H1 (cell line): ENCODE measurements at regions not wholly inside any gene's neighbourhood (a gene's known extent, or its start where the extent isn't known, plus 50 kb on each side); places are given as distances from the start of the nearest gene placed in this dataset.

Experiments used
- CTCF ChIA-PET: fragments of 300-600 bp; sonication (Branson Sonifier 250); formaldehyde crosslinking; loops from one replicate; lab custom pipeline; 2021; ENCODE audit not compliant: partially characterized antibody; lab: Charles Lee
- POLR2A ChIA-PET: fragments of 300-600 bp; sonication (Branson Sonifier 250); formaldehyde crosslinking; loops from one replicate; lab custom pipeline; 2021; ENCODE audit warnings: inconsistent platforms; ENCODE audit not compliant: partially characterized antibody; lab: Charles Lee
- DNase-seq, 2 experiments: peaks; one replicate each; pipeline versions ENCODE4 v3.0.0 to v3.0.0-alpha.2; 2010 to 2022; ENCODE audit warnings: low spot score in 2 of 2, low read depth in 1 of 2, mixed read lengths in 1 of 2
- FAIRE-seq: peaks from 2 replicates; lab custom pipeline; 2011; peaks lifted over from hg19 to GRCh38; lab: Jason Lieb, UNC
- H2AFZ ChIP-seq: 2 replicates; pipeline ENCODE4 v1.8.1; 2012; ENCODE audit warnings: low read length, inconsistent platforms
- H2AK5ac ChIP-seq: 2 replicates; pipeline ENCODE4 v1.6.1; 2013; ENCODE audit warnings: low read depth, low read length
- H2BK120ac ChIP-seq: replicated peaks from 2 replicates; pipeline ENCODE3; 2013; ENCODE audit warnings: low read depth, low read length, inconsistent platforms
- H2BK12ac ChIP-seq: 2 replicates; pipeline ENCODE4 v1.6.1; 2013; ENCODE audit warnings: low read depth, low read length
- H2BK15ac ChIP-seq: 2 replicates; pipeline ENCODE4 v1.6.1; 2013; ENCODE audit warnings: low read length
- H2BK20ac ChIP-seq: 2 replicates; pipeline ENCODE4 v1.6.1; 2013; ENCODE audit warnings: low read length
- H2BK5ac ChIP-seq: 2 replicates; pipeline ENCODE4 v1.6.1; 2013; ENCODE audit warnings: low read depth, low read length
- H3K14ac ChIP-seq: 2 replicates; pipeline ENCODE4 v1.6.1; 2013; ENCODE audit warnings: inconsistent platforms; ENCODE audit not compliant: insufficient read length
- H3K18ac ChIP-seq: 2 replicates; pipeline ENCODE4 v1.6.1; 2013; ENCODE audit warnings: low read length; ENCODE audit errors: extremely low read depth
- H3K23ac ChIP-seq: 2 replicates; pipeline ENCODE4 v1.6.1; 2013; ENCODE audit warnings: inconsistent platforms; ENCODE audit not compliant: insufficient read length
- H3K23me2 ChIP-seq: 2 replicates; pipeline ENCODE4 v1.6.1; 2013; ENCODE audit warnings: low read depth, low read length
- H3K27ac ChIP-seq: 2 replicates; pipeline ENCODE4 v1.6.1; 2011; ENCODE audit warnings: low read depth, low read length, inconsistent platforms
- H3K27me3 ChIP-seq, 4 experiments: replicated peaks in 1 of 4; 1 replicate in 1 of 4; 2 replicates in 3 of 4; pipeline versions ENCODE4 v1.6.1 to v1.8.1; 2011 to 2013; ENCODE audit warnings: low read length in 3 of 4, mild to moderate bottlenecking in 3 of 4, inconsistent platforms in 2 of 4, mixed read lengths in 2 of 4, moderate library complexity in 1 of 4; ENCODE audit not compliant: control insufficient read depth in 3 of 4, insufficient read depth in 3 of 4; ENCODE audit errors: extremely low read depth in 1 of 4
- H3K36me3 ChIP-seq, 4 experiments: 2 replicates each; pipeline versions ENCODE4 v1.6.1 to v1.8.1; 2011 to 2013; ENCODE audit warnings: mild to moderate bottlenecking in 4 of 4, low read length in 3 of 4, moderate library complexity in 2 of 4, control low read depth in 1 of 4, inconsistent platforms in 1 of 4; ENCODE audit not compliant: insufficient read depth in 4 of 4, control insufficient read depth in 2 of 4
- H3K4ac ChIP-seq: replicated peaks from 2 replicates; pipeline ENCODE3; 2013; ENCODE audit warnings: low read length, low read depth, mixed read lengths, inconsistent platforms; ENCODE audit not compliant: insufficient read length
- H3K4me1 ChIP-seq, 4 experiments: replicated peaks in 1 of 4; 1 replicate in 1 of 4; 2 replicates in 3 of 4; pipeline versions ENCODE4 v1.6.1 to v1.8.1; 2011 to 2013; ENCODE audit warnings: low read length in 3 of 4, inconsistent platforms in 2 of 4, mixed read lengths in 1 of 4; ENCODE audit not compliant: insufficient read depth in 4 of 4, control insufficient read depth in 3 of 4
- H3K4me2 ChIP-seq, 2 experiments: 2 replicates each; pipeline versions ENCODE4 v1.6.1 to v1.8.1; 2011 to 2013; ENCODE audit warnings: low read depth in 2 of 2, low read length in 2 of 2, control low read depth in 1 of 2, inconsistent platforms in 1 of 2, mild to moderate bottlenecking in 1 of 2; ENCODE audit not compliant: insufficient read depth in 1 of 2
- H3K4me3 ChIP-seq, 4 experiments: fragments of 200-600, 300-600 bp in 1 of 4; sonication (generic), shearing (Covaris generic), sonication (Bioruptor Twin) in 1 of 4; 2 replicates each; pipeline versions ENCODE4 v1.5.1 to v1.8.1; 2011 to 2016; ENCODE audit warnings: low read length in 4 of 4, low read depth in 3 of 4, control low read depth in 2 of 4, inconsistent platforms in 2 of 4, mild to moderate bottlenecking in 2 of 4, mixed read lengths in 1 of 4, moderate library complexity in 1 of 4; ENCODE audit not compliant: insufficient read depth in 2 of 4; ENCODE audit errors: extremely low read depth in 1 of 4
- H3K56ac ChIP-seq: replicated peaks from 2 replicates; pipeline ENCODE3; 2013; ENCODE audit warnings: low read depth, mild to moderate bottlenecking, mixed read lengths, low read length, inconsistent platforms; ENCODE audit not compliant: insufficient read length
- H3K79me1 ChIP-seq: 2 replicates; pipeline ENCODE4 v1.6.1; 2013; ENCODE audit warnings: low read depth, low read length, control low read depth
- H3K79me2 ChIP-seq, 2 experiments: 2 replicates each; pipeline versions ENCODE4 v1.6.1 to v1.8.1; 2012 to 2013; ENCODE audit warnings: low read length in 2 of 2, mild to moderate bottlenecking in 2 of 2, inconsistent platforms in 1 of 2; ENCODE audit not compliant: insufficient read depth in 2 of 2, control insufficient read depth in 1 of 2
- H3K9ac ChIP-seq, 4 experiments: replicated peaks in 1 of 4; 1 replicate in 1 of 4; 2 replicates in 3 of 4; pipeline versions ENCODE4 v1.6.1 to v1.8.1; 2011 to 2013; ENCODE audit warnings: low read depth in 3 of 4, low read length in 3 of 4, control low read depth in 2 of 4, mild to moderate bottlenecking in 2 of 4, moderate library complexity in 2 of 4, inconsistent platforms in 1 of 4; ENCODE audit errors: extremely low read depth in 1 of 4
- H3K9me3 ChIP-seq, 2 experiments: 2 replicates each; pipeline versions ENCODE4 v1.6.1 to v1.8.1; 2012 to 2013; ENCODE audit warnings: mild to moderate bottlenecking in 2 of 2, moderate library complexity in 2 of 2, control low read depth in 1 of 2, inconsistent platforms in 1 of 2, low read depth in 1 of 2, low read length in 1 of 2, mixed read lengths in 1 of 2; ENCODE audit not compliant: insufficient read depth in 2 of 2
- H4K20me1 ChIP-seq, 2 experiments: replicated peaks in 1 of 2; 2 replicates each; pipeline versions ENCODE3 to v1.8.1; 2011 to 2013; ENCODE audit warnings: inconsistent platforms in 2 of 2, low read length in 2 of 2, mild to moderate bottlenecking in 1 of 2; ENCODE audit not compliant: insufficient read depth in 2 of 2, control insufficient read depth in 1 of 2
- H4K5ac ChIP-seq: 2 replicates; pipeline ENCODE4 v1.6.1; 2013; ENCODE audit warnings: low read length, low read depth, mixed read lengths, inconsistent platforms; ENCODE audit not compliant: insufficient read length
- H4K8ac ChIP-seq: 2 replicates; pipeline ENCODE4 v1.8.0; 2013; ENCODE audit warnings: mild to moderate bottlenecking, moderate library complexity, low read length, inconsistent platforms; ENCODE audit not compliant: insufficient read depth; ENCODE audit errors: extremely low read depth
- H4K91ac ChIP-seq: replicated peaks from 2 replicates; pipeline ENCODE3; 2013; ENCODE audit warnings: low read length, mixed read lengths, inconsistent platforms; ENCODE audit not compliant: insufficient read length
- CTBP2 ChIP-seq: IDR thresholded peaks from 2 replicates; pipeline ENCODE4 v1.7.0; 2011; ENCODE audit warnings: borderline replicate concordance, mild to moderate bottlenecking, moderate library complexity, mixed read lengths, low read length; ENCODE audit not compliant: insufficient read depth, insufficient read length
- GABPA ChIP-seq: IDR thresholded peaks from 2 replicates; pipeline ENCODE4 v1.6.1; 2011; ENCODE audit warnings: mild to moderate bottlenecking, low read length, moderate library complexity, borderline replicate concordance; ENCODE audit not compliant: insufficient read depth
- HDAC6 ChIP-seq: IDR thresholded peaks from one replicate; pipeline ENCODE4 v1.7.1; 2012; ENCODE audit warnings: low read depth, mild to moderate bottlenecking, inconsistent platforms, low read length, moderate library complexity
- SIRT6 ChIP-seq: IDR thresholded peaks from one replicate; pipeline ENCODE4 v1.7.1; 2012; ENCODE audit warnings: low read length, inconsistent platforms
- SP2 ChIP-seq: IDR thresholded peaks from 2 replicates; pipeline ENCODE4 v1.6.1; 2012; ENCODE audit warnings: mild to moderate bottlenecking, low read length, inconsistent platforms
- TAF7 ChIP-seq: optimal IDR thresholded peaks from 2 replicates; pipeline ENCODE3; 2011; ENCODE audit warnings: low read depth, mild to moderate bottlenecking, inconsistent platforms, low read length, moderate library complexity, borderline replicate concordance
- TBP ChIP-seq: IDR thresholded peaks from 2 replicates; pipeline ENCODE4 v1.6.1; 2011; ENCODE audit warnings: low read depth, low read length, improper control_type of control experiment
- WGBS, 2 experiments: shearing (Covaris generic) in 1 of 2; methylation state at CpG; one replicate each; pipeline versions ENCODE4 v1.1.6 to v1.1.7; 2013 to 2015; ENCODE audit warnings: low lambda C conversion rate in 2 of 2, mixed read lengths in 2 of 2, inconsistent platforms in 1 of 2, low coverage in 1 of 2, missing lambda C conversion rate in 1 of 2; ENCODE audit not compliant: insufficient replicate concordance in 2 of 2, insufficient coverage in 1 of 2, insufficient read length in 1 of 2; ENCODE audit errors: extremely low coverage in 1 of 2, missing lambda C conversion rate in 1 of 2; 5-methylcytosine and 5-hydroxymethylcytosine counted together
- TF ChIP-seq, protein P1 (sequence below): IDR thresholded peaks from 2 replicates; pipeline ENCODE4 v1.6.1; 2012; ENCODE audit warnings: inconsistent platforms

DNA sequence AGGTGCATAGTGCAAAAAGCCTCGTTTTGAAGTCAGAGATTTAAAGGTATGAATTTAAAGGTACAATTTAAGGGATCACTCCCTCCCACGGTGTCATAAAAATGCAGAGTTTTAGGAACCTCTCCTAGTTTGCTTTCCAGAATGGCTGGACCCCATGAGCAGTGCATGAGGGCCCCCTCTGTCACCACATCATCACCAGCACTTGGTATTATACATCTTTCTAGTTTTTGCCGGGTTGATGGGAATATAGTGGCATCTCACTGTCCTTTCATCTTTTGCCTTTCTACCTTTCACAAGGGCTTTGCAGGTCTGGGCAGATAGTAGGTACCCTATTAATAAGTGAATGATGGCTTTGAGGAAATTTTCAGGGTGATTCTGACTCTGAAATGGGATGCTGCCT lies 103.6 kb upstream of the AGBL1 start:
- Histone ChIP-seq H2BK12ac (no peak overlapping the region), H2BK20ac (no peak overlapping the region), H3K4me1 (peaks cover 0 to 8% (median 0%) of the 10 kb centered on the region in 4 experiments; a peak in 2 of 7 replicates), H4K91ac (no peak overlapping the region), H3K4me3 (no peak overlapping the region), H3K56ac (no peak overlapping the region), H3K14ac (no peak overlapping the region), H3K79me2 (no peaks in the 10 kb centered on the region), H2BK15ac (no peak overlapping the region), H3K4me2 (no peak overlapping the region), H3K23ac (no peak overlapping the region), H2BK120ac (no peak overlapping the region), H2AFZ (no peak overlapping the region), H4K8ac (no peak overlapping the region), H3K27me3 (no peaks in the 10 kb centered on the region), H3K79me1 (no peaks in the 10 kb centered on the region), H2BK5ac (no peak overlapping the region), H2AK5ac (no peak overlapping the region), H3K18ac (no peak overlapping the region), H3K27ac (no peak overlapping the region), H3K9me3 (peaks cover 0 to 3% of the 10 kb centered on the region in 2 experiments; a peak in 1 of 4 replicates), H4K5ac (no peak overlapping the region), H4K20me1 (no peaks in the 10 kb centered on the region), H3K4ac (no peak overlapping the region), H3K9ac (no peak overlapping the region), H3K23me2 (no peaks in the 10 kb centered on the region), H3K36me3 (no peaks in the 10 kb centered on the region)
- DNase-seq (no peak), FAIRE-seq (no peak)
- ChIA-PET POLR2A (no interaction called here), CTCF (no interaction called here)
- TF ChIP-seq HDAC6, result no peak
- no peak for TF ChIP-seq TBP
- TF ChIP-seq SIRT6, result no peak
- no peak for TF ChIP-seq CTBP2
- TF ChIP-seq TAF7, result no peak
- no peak for TF ChIP-seq GABPA
- TF ChIP-seq, protein P1, sequence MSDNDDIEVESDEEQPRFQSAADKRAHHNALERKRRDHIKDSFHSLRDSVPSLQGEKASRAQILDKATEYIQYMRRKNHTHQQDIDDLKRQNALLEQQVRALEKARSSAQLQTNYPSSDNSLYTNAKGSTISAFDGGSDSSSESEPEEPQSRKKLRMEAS, result no peak
- no peak for TF ChIP-seq SP2
- 83% methylated on average over 3 of the region's 3 CpGs; no CpG with 5 or more reads in 1 of the 2 experiments for WGBS, 2 experiments
